Suppressor macrophage (primary cell): ENCODE measurements at regions not wholly inside any gene's neighbourhood (a gene's known extent, or its start where the extent isn't known, plus 50 kb on each side); places are given as distances from the start of the nearest gene placed in this dataset.

Source experiments
- DNase-seq, 4 experiments: peaks; one replicate each; pipeline ENCODE4 v3.0.0-alpha.2; 2020 to 2022

GRCh38 chr1:87685311-87686135 is 356.8 kb downstream of the LMO4 start:
- no peak for DNase-seq

- DNase-seq = no peak
Observed at GRCh38 chr1:87686136-87686495, 357.4 kb downstream of the LMO4 start.

GRCh38 chr1:87686671-87687070 is 358.0 kb downstream of the LMO4 start:
- no peak for DNase-seq

- no peak for DNase-seq
Observed at GRCh38 chr1:87688136-87688535, 359.5 kb downstream of the LMO4 start.

- no peak for DNase-seq
Observed at GRCh38 chr1:87689487-87689886, 360.8 kb downstream of the LMO4 start.

GRCh38 chr1:87696483-87696882 is 367.8 kb downstream of the LMO4 start:
- DNase-seq = no peak

GRCh38 chr1:87702455-87702854 is 373.8 kb downstream of the LMO4 start:
- no peak for DNase-seq

GRCh38 chr1:87705233-87705632 is 376.6 kb downstream of the LMO4 start:
- no peak for DNase-seq

- no peak for DNase-seq
Observed at GRCh38 chr1:87706203-87706602, 377.5 kb downstream of the LMO4 start.

- no peak for DNase-seq
Observed at GRCh38 chr1:87706779-87707228, 378.1 kb downstream of the LMO4 start.

GRCh38 chr1:87707411-87707810 is 378.7 kb downstream of the LMO4 start:
- DNase-seq = no peak

- no peak for DNase-seq
Observed at GRCh38 chr1:87712261-87713010, 383.8 kb downstream of the LMO4 start.

GRCh38 chr1:87714278-87714677 is 385.6 kb downstream of the LMO4 start:
- no peak for DNase-seq

GRCh38 chr1:87715052-87715451 is 386.4 kb downstream of the LMO4 start:
- no peak for DNase-seq

- no peak for DNase-seq
Observed at GRCh38 chr1:87715471-87715870, 386.8 kb downstream of the LMO4 start.

GRCh38 chr1:87717157-87717670 is 388.5 kb downstream of the LMO4 start:
- no peak for DNase-seq

GRCh38 chr1:87718241-87718950 is 389.7 kb downstream of the LMO4 start:
- DNase-seq = no peak

- DNase-seq = no peak
Observed at GRCh38 chr1:87719658-87720057, 391.0 kb downstream of the LMO4 start.

- DNase-seq = no peak
Observed at GRCh38 chr1:87720561-87720960, 391.9 kb downstream of the LMO4 start.

- no peak for DNase-seq
Observed at GRCh38 chr1:87723193-87723592, 394.5 kb downstream of the LMO4 start.

GRCh38 chr1:87728169-87728568 is 399.5 kb downstream of the LMO4 start:
- no peak for DNase-seq

GRCh38 chr1:87730274-87731216 is 401.9 kb downstream of the LMO4 start:
- DNase-seq = no peak
